HUDEP-2 (cell line): ENCODE measurements at regions not wholly inside any gene's neighbourhood (a gene's known extent, or its start where the extent isn't known, plus 50 kb on each side); places are given as distances from the start of the nearest gene placed in this dataset.
"Not testable (repeated sequence)": the region's sequence is repeated elsewhere in the genome, so short reads cannot be mapped to it uniquely, and the experiment has no call there.

ENCODE experiments used
- DNase-seq, 76 experiments: peaks; one replicate each; lab custom pipeline; 2025; ENCODE audit not compliant: unreplicated experiment in 76 of 76; lab: John Stamatoyannopoulos, UW

GRCh38 chr3:160047876-160048275 lies 59.2 kb downstream of the IL12A start:
- no peak for DNase-seq

GRCh38 chr3:160049038-160049437 lies 60.4 kb downstream of the IL12A start:
- no peak for DNase-seq

GRCh38 chr3:160049565-160049964 lies 60.9 kb downstream of the IL12A start:
- DNase-seq: no peak

GRCh38 chr3:160049988-160050387 lies 61.4 kb downstream of the IL12A start:
- DNase-seq: no peak

GRCh38 chr3:160052385-160053047 lies 63.9 kb downstream of the IL12A start:
- no peak for DNase-seq

- DNase-seq: no peak
Observed at GRCh38 chr3:160053048-160053391, 64.4 kb downstream of the IL12A start.

DNA sequence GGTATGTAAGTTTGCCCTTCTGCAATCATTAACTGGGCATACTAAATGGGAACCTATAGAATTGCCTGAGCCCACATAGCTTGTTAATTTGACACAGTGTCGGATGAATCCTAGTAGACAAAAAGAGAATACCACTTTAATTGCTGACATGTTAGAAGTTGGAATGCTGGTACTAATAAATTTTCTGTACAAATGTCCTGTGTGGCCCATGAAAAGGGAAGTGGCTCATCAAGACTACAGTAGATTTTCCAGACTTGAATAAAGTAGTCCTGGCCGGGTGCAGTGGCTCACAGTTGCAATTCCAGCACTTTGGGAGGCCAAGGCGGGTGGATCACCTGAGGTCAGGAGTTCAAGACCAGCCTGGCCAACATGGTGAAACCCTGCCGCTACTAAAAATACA lies 66.2 kb downstream of the IL12A start:
- DNase-seq: not testable (repeated sequence)

GRCh38 chr3:160055659-160056058 lies 67.0 kb downstream of the IL12A start:
- no peak for DNase-seq

DNA sequence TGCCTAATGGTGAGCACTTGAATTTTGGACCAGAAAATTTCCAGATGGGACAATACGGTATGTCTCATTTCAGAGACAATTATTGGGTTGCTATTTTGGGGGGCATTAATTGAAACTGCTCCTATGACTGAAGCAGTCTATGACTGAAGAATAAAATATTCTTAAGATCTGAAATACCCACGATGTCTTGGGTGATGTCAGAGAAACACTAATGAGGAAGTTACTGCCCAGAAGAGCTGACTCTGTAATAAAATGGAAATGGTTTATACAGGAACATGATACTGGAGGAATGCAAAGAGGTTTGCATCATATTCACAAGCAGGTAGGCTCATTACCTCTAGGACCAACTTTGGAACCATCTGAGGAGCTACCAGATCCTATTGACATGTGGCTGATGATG lies 68.7 kb downstream of the IL12A start:
- DNase-seq: no peak

- no peak for DNase-seq
Observed at GRCh38 chr3:160060409-160061027, 71.9 kb downstream of the IL12A start.

- no peak for DNase-seq
Observed at GRCh38 chr3:160061525-160061924, 72.9 kb downstream of the IL12A start.

DNA sequence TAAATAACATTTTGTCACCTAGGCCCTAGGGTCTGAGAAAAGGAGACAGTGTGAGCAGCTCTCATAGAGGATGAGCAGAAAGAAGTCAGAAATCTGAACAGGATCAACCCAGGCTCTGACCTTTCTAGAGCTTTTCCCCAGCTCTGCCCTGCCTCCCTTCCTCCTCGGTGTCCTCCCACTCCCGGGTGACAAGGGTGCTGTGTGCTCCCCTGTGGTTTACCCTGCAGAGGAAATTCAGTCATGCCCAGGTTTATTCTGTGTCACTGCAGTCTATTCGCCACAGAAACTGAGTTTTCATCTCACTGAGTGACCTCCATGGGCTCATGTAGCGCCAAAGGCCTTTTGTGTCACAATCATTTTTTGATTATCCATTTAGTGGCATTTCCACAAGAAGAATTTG lies 76.6 kb downstream of the IL12A start:
- DNase-seq: no peak

GRCh38 chr3:160065786-160066185 lies 77.2 kb downstream of the IL12A start:
- no peak for DNase-seq

DNA sequence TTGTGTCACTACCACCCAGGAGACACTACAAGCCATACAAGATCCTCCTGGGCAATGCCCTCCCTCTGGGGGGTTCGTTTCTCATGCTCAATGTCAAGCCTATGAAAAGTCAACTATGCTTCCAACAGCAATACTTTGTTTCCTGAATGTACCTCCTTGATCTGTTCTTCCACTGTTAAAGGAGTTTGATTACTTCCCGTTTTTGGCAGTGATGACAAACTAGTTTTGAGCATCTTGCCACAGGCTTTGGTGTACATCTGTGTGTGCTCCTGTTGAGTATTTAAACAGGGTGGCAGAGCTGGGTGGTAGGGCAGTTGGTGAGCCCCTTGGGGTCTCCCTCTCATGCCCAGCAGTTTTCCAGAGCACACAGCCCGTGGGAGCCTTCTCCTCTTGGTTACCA lies 81.4 kb downstream of the IL12A start:
- DNase-seq: no peak

DNA sequence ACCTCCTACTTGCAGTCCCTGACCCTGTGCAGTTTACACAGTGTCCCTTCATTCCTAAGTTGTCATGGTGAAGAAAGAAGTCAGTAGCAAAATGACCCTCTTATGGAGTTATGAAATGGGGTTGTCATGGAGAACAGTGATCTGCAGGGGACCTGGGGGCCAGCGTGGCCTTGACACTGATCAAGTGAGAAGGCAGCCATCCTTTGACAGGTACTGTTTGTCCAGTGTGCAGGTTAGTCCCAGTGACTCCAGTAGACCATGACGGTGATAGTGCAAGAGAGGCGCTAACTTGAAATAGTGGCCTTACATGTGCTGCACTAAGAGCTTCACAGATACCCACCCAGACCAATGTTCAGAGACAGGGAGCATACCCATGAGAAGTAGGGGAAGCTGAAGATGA lies 87.9 kb downstream of the IL12A start:
- DNase-seq: no peak

GRCh38 chr3:160078533-160078932 lies 89.9 kb downstream of the IL12A start:
- no peak for DNase-seq

DNA sequence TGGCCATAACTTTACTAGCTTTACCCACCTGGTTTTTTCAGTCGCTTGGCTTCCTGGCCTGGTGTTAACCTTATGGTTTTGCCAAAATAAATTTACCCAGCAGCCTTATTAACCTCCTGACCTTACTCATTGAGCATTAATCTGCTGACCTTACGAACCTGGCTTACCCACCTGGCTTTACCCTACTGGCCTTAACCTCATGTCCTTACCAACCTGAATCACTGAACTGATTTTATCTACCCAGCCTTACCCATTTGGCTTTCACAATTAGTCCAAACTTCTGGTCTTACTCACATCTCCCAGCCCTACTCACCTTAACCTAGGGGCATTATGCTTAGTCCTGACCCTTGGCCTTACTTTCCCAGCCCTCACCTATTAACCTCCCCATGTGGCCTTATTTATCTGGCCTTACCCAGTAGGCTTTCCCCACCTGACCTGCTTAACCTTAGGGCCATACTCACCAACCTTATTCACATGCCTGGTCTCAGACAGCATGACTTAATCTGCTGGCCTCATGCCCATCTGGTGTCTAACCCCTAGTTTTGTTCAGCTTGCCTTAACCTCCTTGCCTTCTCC lies 93.4 kb downstream of the IL12A start:
- DNase-seq: no peak

DNA sequence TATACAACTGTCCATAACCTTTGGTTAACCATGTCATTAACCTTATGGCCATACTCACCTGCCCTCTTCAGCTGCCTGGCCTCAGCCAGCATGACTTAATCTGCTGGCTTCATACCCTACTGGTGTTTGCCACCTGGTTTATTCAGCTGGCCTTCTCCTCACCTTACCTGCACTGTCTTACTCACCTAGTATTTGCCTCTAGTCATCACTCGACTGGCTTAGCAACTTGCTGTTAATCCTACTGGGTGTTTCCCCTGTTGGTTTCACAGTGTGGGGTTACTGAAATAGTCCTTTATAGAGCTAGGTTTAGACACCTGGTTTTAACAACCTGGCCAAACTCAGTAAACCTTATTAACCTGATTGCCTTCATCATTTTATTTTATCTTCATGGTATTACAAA lies 96.4 kb downstream of the IL12A start:
- DNase-seq: no peak

DNA sequence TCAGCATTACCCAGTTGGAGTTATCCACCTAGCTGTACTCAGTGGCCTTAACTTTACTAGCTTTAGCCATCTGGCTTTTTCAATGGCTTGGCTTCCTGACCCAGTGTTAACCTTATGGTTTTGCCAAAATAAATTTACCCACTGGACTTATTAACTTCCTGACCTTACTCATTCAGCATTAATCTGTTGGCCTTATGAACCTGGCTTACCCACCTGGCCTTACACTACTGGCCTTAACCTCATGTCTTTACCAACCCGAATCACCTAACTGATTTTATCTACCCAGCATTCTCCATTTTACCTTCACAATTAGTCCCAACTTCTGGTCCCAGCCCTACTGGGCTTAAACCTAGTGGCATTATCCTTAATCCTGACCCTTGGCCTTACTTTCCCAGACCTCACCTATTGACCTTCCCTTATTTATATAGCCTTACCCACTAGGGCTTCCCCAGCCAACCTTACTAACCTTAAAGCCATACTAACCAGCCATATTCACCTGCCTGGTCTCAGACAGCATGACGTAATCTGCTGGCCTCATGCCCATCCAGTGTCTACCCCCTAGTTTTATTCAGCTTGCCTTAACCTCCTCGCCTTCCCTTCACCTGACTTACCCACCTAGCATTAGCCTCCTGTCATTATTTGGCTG lies 100.0 kb downstream of the IL12A start:
- DNase-seq: no peak

DNA sequence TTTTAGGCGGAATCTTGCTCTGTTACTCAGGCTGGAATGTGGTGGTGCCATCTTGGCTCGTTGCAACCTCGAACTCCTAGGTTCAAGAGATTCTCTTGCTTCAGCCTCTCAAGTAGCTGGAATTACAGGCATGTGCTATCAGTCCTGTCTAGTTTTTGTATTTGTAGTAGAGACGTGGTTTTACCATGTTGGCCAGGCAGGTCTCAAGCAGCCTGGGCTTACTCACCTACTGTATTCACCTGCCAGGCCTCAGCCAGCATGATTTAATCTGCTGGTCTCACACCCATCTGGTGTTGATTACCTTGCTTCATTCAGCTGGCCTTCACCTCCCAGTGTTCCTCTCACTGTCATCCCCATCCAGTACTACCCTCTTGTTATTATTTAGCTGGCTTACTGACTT lies 102.0 kb downstream of the IL12A start:
- DNase-seq: no peak

DNA sequence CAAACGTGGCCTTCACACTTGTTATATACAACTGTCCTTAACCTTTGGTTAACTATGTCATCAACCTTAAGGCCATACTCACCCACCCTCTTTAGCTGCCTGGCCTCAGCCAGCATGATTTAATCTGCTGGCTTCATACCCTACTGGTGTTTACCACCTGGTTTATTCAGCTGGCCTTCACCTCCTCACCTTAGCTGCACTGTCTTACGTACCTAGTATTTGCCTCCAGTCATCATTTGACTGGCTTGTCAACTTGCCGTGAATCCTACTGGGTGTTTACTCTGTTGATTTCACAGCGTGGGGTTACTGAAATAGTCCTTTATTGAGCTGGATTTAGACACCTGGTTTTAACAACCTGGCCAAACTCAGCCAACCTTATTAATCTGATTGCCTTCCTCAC lies 102.8 kb downstream of the IL12A start:
- no peak for DNase-seq

DNA sequence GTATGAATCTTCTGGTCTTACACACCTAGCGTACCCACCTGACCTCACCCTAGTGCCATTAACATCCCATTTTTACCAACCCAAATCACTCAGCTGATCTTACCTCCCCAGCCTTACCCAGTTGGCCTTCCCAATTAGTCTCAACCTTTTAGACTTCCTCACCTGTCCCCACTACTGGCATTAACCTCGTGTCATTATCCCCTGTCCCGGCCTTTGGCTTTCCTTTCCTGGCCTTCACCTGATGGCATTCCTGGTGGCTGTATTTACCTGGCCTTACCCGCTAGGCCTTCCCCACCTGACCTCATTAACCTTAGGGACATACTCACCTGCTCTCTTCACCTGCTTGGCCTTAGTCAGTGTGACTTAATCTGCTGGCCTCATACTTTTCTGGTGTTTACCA lies 104.1 kb downstream of the IL12A start:
- DNase-seq: no peak
